ENCODE measurements at regions not wholly inside any gene's neighbourhood (a gene's known extent, or its start where the extent isn't known, plus 50 kb on each side); places are given as distances from the start of the nearest gene placed in this dataset.
"Not testable (repeated sequence)": the region's sequence is repeated elsewhere in the genome, so short reads cannot be mapped to it uniquely, and the experiment has no call there.

- no peak for DNase-seq
Observed at GRCh38 chr9:87338088-87338989, 159.3 kb upstream of the DAPK1 start.

GRCh38 chr9:87340391-87340790, 157.3 kb upstream of the DAPK1 start:
- no peak for DNase-seq

GRCh38 chr9:87342743-87343142, 154.9 kb upstream of the DAPK1 start:
- DNase-seq, result no peak

GRCh38 chr9:87343816-87344430, 153.7 kb upstream of the DAPK1 start:
- DNase-seq, result no peak

GRCh38 chr9:87346061-87346665, 151.5 kb upstream of the DAPK1 start:
- DNase-seq, result no peak

- no peak for DNase-seq
Observed at GRCh38 chr9:87350915-87351314, 146.8 kb upstream of the DAPK1 start.

- DNase-seq, result no peak
Observed at GRCh38 chr9:87353301-87353700, 144.4 kb upstream of the DAPK1 start.

GRCh38 chr9:87354147-87354546, 143.5 kb upstream of the DAPK1 start:
- DNase-seq, result no peak

GRCh38 chr9:87357600-87357999, 140.1 kb upstream of the DAPK1 start:
- no peak for DNase-seq

GRCh38 chr9:87359264-87359663, 138.4 kb upstream of the DAPK1 start:
- DNase-seq, result no peak

GRCh38 chr9:87359958-87360601, 137.6 kb upstream of the DAPK1 start:
- DNase-seq, result no peak

- no peak for DNase-seq
Observed at GRCh38 chr9:87370049-87370685, 127.5 kb upstream of the DAPK1 start.

- DNase-seq, result no peak
Observed at GRCh38 chr9:87371795-87372355, 125.8 kb upstream of the DAPK1 start.

GRCh38 chr9:87372356-87372851, 125.3 kb upstream of the DAPK1 start:
- DNase-seq, result no peak

GRCh38 chr9:87374023-87374919, 123.4 kb upstream of the DAPK1 start:
- DNase-seq, result not testable (repeated sequence)

GRCh38 chr9:87375397-87376073, 122.1 kb upstream of the DAPK1 start:
- no peak for DNase-seq

- no peak for DNase-seq
Observed at GRCh38 chr9:87378676-87379075, 119.0 kb upstream of the DAPK1 start.

GRCh38 chr9:87379300-87379699, 118.4 kb upstream of the DAPK1 start:
- no peak for DNase-seq

GRCh38 chr9:87381050-87381711, 116.5 kb upstream of the DAPK1 start:
- DNase-seq, result no peak

GRCh38 chr9:87381746-87382145, 115.9 kb upstream of the DAPK1 start:
- no peak for DNase-seq

Measured in CD4-positive, alpha-beta T cell treated with Interleukin-17A for 1 hour (primary cell).